ENCODE measurements at regions not wholly inside any gene's neighbourhood (a gene's known extent, or its start where the extent isn't known, plus 50 kb on each side); places are given as distances from the start of the nearest gene placed in this dataset.
A peak's percentile ranks its signal among the peaks of the same experiment; 100 is the strongest.
"Not testable (repeated sequence)": the region's sequence is repeated elsewhere in the genome, so short reads cannot be mapped to it uniquely, and the experiment has no call there.

GRCh38 chr13:72555601-72556000 lies 171.8 kb downstream of the MZT1 start:
- TF ChIP-seq GABPA (IDR thresholded peaks at IDR 0.05; ENCODE audit: low read depth) (no peak), ZBTB33 (IDR thresholded peaks at IDR 0.05; ENCODE audit: borderline replicate concordance, low read depth) (no peak), EP300 (IDR thresholded peaks at IDR 0.05; ENCODE audit: borderline replicate concordance in 1 of 2, low read depth in 1 of 2, low read length in 1 of 2) (no peak)
- Histone ChIP-seq H3K36me3 (replicated peaks in 1 of 2; ENCODE audit: control insufficient read depth in 1 of 2, insufficient read depth in 2 of 2, low read length in 1 of 2) (no peaks in the 10 kb centered on the region), H3K9ac (no peak overlapping the region), H3K4me3 (ENCODE audit: low read depth in 2 of 2, low read length in 1 of 2) (no peak overlapping the region), H3K9me2 (no peaks in the 10 kb centered on the region), H3K9me3 (no peaks in the 10 kb centered on the region), H3F3A (replicated peaks; ENCODE audit: insufficient read depth) (no peaks in the 10 kb centered on the region), H3K27ac (ENCODE audit: low read depth in 2 of 2, low read length in 1 of 2) (no peak overlapping the region), H3K4me1 (ENCODE audit: control insufficient read depth in 1 of 2, insufficient read depth in 2 of 2, low read depth in 1 of 2, low read length in 1 of 2) (0 out of 4 replicates have a peak, but pooled peaks cover 0 to 11% of the 10 kb centered on the region in 2 experiments), H2AFZ (ENCODE audit: low read depth) (no peak overlapping the region), H3K27me3 (ENCODE audit: insufficient read depth) (no peaks in the 10 kb centered on the region), H3K4me2 (no peak overlapping the region), H4K20me1 (ENCODE audit: insufficient read depth) (no peaks in the 10 kb centered on the region), H3K79me2 (ENCODE audit: insufficient read depth) (no peaks in the 10 kb centered on the region)
- 81% methylated on average over 3 of the region's 3 CpGs for WGBS (ENCODE audit: low lambda C conversion rate)
- ChIA-PET POLR2A (no interaction called here), CTCF (interaction anchor here (1.2 to 2.1 kb wide), 2 partner anchors 11 to 19 kb away, joined by 3 to 7 read pairs; no protein-coding TSS in a partner anchor)
- DNase-seq = no peak

- POLR2A ChIA-PET = no interaction called here
- CTCF ChIA-PET = interaction anchor here (0.7 to 1.6 kb wide), 4 partner anchors 13 to 1592 kb away, joined by 3 to 5 read pairs (median 4); no protein-coding TSS in a partner anchor
Measured at GRCh38 chr13:72552731-72553130, 174.7 kb downstream of the MZT1 start.

GRCh38 chr13:72545895-72546294 lies 181.5 kb downstream of the MZT1 start:
- CTCF ChIA-PET = interaction anchor here (1.3 to 1.7 kb wide), 2 partner anchors 16 to 21 kb away, joined by 3 to 5 read pairs; no protein-coding TSS in a partner anchor
- not testable (repeated sequence) for H4K20me1 ChIP-seq (ENCODE audit: insufficient read depth); H3K27ac ChIP-seq (ENCODE audit: low read depth in 2 of 2, low read length in 1 of 2)

More at GRCh38 chr13:72552731-72553130, 174.7 kb downstream of the MZT1 start:
- peak overlapping the region; percentile 43 for H2AFZ ChIP-seq (ENCODE audit: low read depth)
- H4K20me1 ChIP-seq (ENCODE audit: insufficient read depth) = no peaks in the 10 kb centered on the region
- H3K27ac ChIP-seq (ENCODE audit: low read depth in 2 of 2, low read length in 1 of 2) = peak overlapping the region in 1 of 2 experiments; percentile 21; a peak in 1 of 4 replicates
- WGBS (ENCODE audit: low lambda C conversion rate) = 59% methylated on average over 3 of the region's 3 CpGs
- no peaks in the 10 kb centered on the region for H3K79me2 ChIP-seq (ENCODE audit: insufficient read depth)
- no peaks in the 10 kb centered on the region for H3K9me2 ChIP-seq
- H3K4me1 ChIP-seq (ENCODE audit: control insufficient read depth in 1 of 2, insufficient read depth in 2 of 2, low read depth in 1 of 2, low read length in 1 of 2) = 0 out of 4 replicates have a peak, but pooled peaks cover 0 to 11% of the 10 kb centered on the region in 2 experiments
- H3K9ac ChIP-seq = no peak overlapping the region
- H3K4me3 ChIP-seq (ENCODE audit: low read depth in 2 of 2, low read length in 1 of 2) = no peak overlapping the region
- no peak for TF ChIP-seq CHD2 (IDR thresholded peaks at IDR 0.05; ENCODE audit: low read length, partially characterized antibody)
- no peak for TF ChIP-seq REST (IDR thresholded peaks at IDR 0.05; ENCODE audit: low read depth, low read length)
- no peak for TF ChIP-seq ELF1 (IDR thresholded peaks at IDR 0.05)
- H3K27me3 ChIP-seq (ENCODE audit: insufficient read depth) = no peaks in the 10 kb centered on the region
- H3F3A ChIP-seq (replicated peaks; ENCODE audit: insufficient read depth) = no peaks in the 10 kb centered on the region
- H3K36me3 ChIP-seq (replicated peaks in 1 of 2; ENCODE audit: control insufficient read depth in 1 of 2, insufficient read depth in 2 of 2, low read length in 1 of 2) = no peaks in the 10 kb centered on the region
- no peak overlapping the region; the same call in 1 of the 2 replicates for H3K4me2 ChIP-seq
- DNase-seq = no peak
- no peaks in the 10 kb centered on the region for H3K9me3 ChIP-seq

More at GRCh38 chr13:72545895-72546294, 181.5 kb downstream of the MZT1 start:
- POLR2A ChIA-PET; H3K27me3 ChIP-seq (ENCODE audit: insufficient read depth); H3K79me2 ChIP-seq (ENCODE audit: insufficient read depth); H3K9ac ChIP-seq; H3F3A ChIP-seq (replicated peaks; ENCODE audit: insufficient read depth); H3K4me2 ChIP-seq; H3K36me3 ChIP-seq (replicated peaks in 1 of 2; ENCODE audit: control insufficient read depth in 1 of 2, insufficient read depth in 2 of 2, low read length in 1 of 2); H3K9me3 ChIP-seq; H2AFZ ChIP-seq (ENCODE audit: low read depth); H3K4me3 ChIP-seq (ENCODE audit: low read depth in 2 of 2, low read length in 1 of 2); DNase-seq; H3K4me1 ChIP-seq (ENCODE audit: control insufficient read depth in 1 of 2, insufficient read depth in 2 of 2, low read depth in 1 of 2, low read length in 1 of 2); H3K9me2 ChIP-seq: not testable (repeated sequence)
- 73% methylated on average over 1 of the region's 1 CpG for WGBS (ENCODE audit: low lambda C conversion rate)

All from SK-N-SH (cell line).